Stimulated activated CD4-positive, alpha-beta T cell treated with anti-CD3 and anti-CD28 coated beads, Interleukin-2, amount 100 ng/mL, for 4 hours (primary cell): ENCODE measurements at regions not wholly inside any gene's neighbourhood (a gene's known extent, or its start where the extent isn't known, plus 50 kb on each side); places are given as distances from the start of the nearest gene placed in this dataset.
"Not testable (repeated sequence)": the region's sequence is repeated elsewhere in the genome, so short reads cannot be mapped to it uniquely, and the experiment has no call there.

Source experiments
- DNase-seq: peaks from one replicate; pipeline ENCODE4 v3.0.0-alpha.2; 2020; ENCODE audit warnings: low read depth

- DNase-seq = no peak
These were observed 70.1 kb downstream of the ZNF330 start for GRCh38 chr4:141290771-141291170.

DNA sequence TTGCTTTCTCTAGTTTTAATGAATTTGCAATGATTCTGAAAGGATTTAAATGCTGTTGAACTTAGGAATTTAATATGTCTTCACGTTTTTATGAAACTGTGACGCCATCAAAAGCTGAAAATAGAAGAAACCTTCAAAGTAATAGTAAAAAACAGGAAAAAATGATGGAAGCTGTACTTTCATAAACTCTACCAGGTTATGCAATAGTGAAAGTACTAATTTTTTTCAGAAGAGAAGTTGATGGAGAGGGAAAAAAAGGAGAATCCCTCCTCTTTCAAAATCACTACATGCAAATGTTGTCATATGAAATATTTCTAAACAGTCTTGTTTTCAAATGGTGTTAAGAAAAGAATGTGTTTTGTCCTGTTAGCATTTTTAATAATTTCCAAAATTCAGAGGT, 73.6 kb downstream of the ZNF330 start:
- DNase-seq = no peak

- no peak for DNase-seq
These were observed 80.5 kb downstream of the ZNF330 start for GRCh38 chr4:141301216-141301615.

DNA sequence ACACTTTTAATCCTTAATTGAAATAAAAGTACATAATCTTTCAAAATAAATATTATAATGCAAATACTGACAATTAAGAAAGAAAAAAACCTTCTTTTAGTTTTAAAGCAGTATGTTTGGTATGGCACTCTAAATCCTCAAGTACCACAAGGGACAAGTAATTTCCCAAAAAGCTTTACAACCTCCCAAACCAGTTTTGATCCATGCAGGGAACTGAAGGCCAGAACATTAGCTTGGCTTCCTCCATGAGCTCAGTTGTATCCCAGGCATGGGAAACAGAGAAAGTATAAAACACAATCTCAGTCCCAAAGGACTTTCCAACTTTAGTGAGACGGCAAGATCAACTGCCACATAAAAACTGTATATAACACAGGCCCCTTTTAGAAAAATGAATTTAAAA, 82.2 kb downstream of the ZNF330 start:
- DNase-seq = no peak

- DNase-seq = no peak
These were observed 83.7 kb downstream of the ZNF330 start for GRCh38 chr4:141304346-141304745.

DNA sequence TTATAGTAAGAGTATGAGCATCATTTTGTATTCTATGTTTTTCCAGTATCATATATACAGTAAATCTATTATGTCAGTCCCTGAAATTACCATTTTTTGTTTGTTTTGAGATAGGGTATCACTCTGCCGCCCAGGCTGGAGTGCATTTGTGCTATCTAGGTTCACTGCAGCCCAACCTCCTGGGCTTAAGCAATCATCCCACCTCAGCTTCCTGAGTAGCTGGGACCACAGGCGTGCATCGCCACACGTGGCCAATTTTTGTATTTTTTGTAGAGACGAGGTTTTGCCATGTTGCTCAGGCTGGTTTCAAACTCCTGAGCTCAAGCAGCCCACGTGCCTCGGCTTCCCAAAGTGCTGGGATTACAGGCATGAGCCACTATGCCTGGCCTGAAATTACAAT, 85.6 kb downstream of the ZNF330 start:
- no peak for DNase-seq

GRCh38 chr4:141307241-141307689, 86.6 kb downstream of the ZNF330 start:
- DNase-seq = peak; percentile 15

GRCh38 chr4:141309874-141310273, 89.2 kb downstream of the ZNF330 start:
- no peak for DNase-seq

DNA sequence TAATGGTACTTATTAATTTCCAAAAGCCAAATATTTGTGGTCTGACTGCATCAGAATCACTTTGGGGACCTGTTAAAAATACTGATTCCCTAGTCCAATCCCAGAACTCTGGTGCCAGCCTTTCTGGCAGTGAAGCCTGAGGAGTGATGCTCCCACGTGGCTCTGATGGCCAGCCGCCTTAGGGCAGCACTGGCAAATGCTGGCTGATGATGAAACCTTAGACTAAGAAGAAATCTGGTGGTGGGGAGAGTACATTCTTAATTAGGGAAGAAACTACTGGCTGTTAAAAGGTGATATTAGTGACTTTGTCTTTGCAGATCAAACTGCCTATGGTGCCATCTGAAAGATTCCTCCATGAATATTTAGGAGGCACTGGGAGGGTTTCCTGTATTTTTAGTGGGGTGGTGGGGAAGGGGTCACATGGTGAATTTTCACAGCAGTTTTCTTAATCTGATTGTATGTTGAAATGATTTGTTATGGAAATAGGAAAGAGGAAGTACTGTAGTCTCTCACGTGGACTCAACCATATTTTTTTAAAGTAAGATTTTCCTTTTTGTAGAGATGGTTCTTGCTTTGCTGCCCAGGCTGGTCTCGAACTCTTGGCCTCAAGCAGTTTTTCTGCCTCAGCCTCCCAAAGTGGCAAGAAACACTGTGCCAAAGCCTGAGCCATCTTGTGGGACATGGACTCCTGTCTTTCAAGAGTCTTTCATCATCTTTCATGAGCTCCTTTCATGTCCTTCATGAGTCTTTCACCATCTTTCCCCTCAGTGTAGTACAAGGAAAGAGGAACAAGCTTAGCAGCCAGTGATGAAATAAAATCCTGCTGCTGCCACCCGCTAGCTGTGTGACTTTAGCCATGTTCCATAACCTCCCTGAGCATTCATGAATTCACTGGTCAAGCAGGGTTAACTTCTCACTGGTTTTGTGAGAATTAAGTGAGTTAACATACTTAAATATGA, 90.8 kb downstream of the ZNF330 start:
- DNase-seq = no peak

DNA sequence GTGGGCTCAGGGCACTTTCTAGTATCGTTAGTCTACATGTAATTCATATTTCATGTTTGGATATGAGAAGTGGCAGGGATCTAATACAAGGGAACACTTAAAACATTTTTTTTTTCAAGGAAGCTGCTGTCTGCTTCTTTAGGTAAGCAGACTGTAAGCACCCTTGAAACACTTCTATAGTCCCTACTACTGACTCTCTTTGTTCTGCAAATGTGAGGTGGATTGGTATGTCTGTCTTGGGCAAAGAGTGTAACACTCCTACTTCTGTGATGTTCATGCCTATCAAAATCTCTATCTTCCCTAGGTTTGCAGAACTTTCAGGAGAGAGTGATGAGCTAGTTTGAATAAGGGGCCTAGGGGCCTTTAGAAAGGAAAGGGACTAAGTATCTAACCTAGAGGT, 93.9 kb downstream of the ZNF330 start:
- no peak for DNase-seq

GRCh38 chr4:141328560-141329173, 108.0 kb downstream of the ZNF330 start:
- DNase-seq = no peak

DNA sequence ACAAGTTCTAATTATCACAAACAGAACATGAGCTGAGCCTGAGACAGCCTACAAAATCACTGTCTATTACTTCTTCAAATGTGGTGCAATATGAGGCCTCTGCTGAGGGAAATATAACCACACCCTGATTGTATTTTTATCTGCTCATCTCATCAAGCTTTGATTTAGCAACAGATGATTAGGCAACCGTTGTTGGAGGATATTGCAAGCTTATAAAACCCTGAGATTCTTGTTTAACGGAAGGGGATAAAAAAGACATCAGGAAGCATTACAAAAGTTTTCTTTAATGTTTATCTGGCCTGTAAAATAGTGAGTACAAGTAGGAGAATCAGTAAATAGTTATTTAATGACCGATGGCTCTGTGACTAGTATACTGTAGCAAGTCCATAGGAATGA, 108.5 kb downstream of the ZNF330 start:
- no peak for DNase-seq

DNA sequence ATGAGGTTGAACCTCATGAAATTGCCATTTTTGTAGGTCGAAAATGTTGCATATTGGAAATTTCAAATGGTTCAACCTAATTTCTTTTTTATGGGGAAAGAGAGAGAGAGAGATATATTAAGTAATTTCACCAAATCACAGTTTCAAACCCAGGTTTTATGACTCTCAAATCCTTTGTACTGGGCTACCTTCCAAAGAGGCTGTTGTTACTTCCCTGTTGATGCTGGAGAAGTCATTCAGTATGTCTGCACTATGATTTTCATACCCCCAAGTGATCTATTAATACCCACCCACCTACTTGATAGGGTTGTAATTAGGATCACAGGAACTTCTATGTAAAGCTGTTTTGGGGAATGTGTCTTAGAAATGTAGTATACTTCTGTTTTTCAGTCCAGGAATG, 109.9 kb downstream of the ZNF330 start:
- no peak for DNase-seq

GRCh38 chr4:141331534-141332358, 111.1 kb downstream of the ZNF330 start:
- no peak for DNase-seq

GRCh38 chr4:141332359-141333181, 111.9 kb downstream of the ZNF330 start:
- not testable (repeated sequence) for DNase-seq

DNA sequence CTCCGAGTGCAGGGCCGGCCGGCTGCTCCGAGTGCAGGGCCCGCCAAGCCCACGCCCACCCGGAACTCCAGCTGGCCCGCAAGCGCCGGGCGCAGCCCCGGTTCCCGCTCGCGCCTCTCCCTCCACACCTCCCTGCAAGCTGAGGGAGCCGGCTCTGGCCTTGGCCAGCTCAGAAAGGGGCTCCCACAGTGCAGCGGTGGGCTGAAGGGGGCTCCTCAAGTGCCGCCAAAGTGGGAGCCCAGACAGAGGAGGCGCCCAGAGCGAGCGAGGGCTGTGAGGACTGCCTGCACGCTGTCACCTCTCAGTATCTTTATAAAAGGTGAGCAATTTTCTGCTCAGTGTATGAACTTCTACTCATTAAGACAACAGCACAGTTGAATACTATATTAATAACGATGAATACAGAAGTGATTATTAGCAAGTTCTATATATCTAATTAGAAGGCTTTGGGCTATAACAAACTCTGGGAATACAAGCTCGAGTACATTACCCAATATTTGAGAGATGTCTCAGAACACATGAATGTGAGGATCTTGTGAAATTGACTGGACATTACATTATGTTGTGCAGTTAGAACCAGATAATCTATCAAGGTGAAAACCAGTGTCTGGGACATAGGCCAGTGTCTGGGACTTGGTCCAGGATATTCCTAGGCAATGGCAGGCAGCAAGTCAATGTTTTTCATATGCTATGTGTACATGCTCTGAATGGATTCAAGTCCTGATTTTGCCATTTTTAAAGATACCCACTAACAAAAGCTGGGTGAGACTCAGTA, 112.9 kb downstream of the ZNF330 start:
- DNase-seq = not testable (repeated sequence)

GRCh38 chr4:141335166-141335565, 114.5 kb downstream of the ZNF330 start:
- no peak for DNase-seq

- DNase-seq = no peak
These were observed 117.5 kb downstream of the ZNF330 start for GRCh38 chr4:141338238-141338637.

DNA sequence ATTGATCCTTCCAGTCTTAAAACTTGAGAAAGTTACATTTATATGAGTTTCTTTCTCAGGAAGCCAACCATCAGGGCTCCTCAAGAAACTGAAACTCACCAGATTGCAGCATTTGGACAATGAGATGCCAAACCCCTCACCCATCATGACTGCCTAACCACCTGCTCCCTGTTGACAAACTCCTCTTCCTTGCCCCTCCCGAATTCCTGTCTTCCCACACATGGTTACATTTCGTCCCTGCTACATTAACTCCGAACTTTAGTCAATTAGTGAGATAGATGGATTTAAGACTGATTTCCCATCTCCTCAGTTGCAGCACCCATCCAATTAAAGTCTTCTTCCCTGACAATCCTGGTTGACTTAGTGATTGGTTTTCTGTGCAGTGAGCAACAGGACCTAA, 118.7 kb downstream of the ZNF330 start:
- DNase-seq = no peak

DNA sequence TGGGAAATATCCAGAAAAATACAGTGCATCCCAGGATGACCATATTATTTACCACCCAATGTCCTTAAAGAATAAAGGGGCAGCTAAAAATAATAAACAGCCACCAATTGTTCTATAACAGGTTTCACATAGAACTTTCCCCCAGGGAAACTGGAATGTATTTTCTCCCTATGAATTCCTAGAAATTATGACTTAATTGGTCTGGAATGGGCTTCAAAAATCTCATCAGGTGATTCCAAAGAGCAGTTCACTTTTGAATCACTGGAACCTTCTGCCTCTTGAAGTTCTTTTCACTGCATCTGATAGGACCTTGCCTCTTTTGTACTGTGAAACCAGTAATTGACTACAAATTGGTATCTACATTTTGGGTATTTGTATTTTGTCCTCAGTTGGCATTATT, 119.3 kb downstream of the ZNF330 start:
- no peak for DNase-seq

GRCh38 chr4:141340458-141340857, 119.8 kb downstream of the ZNF330 start:
- no peak for DNase-seq
